BE2C (cell line): ENCODE measurements at regions not wholly inside any gene's neighbourhood (a gene's known extent, or its start where the extent isn't known, plus 50 kb on each side); places are given as distances from the start of the nearest gene placed in this dataset.
"Not testable (repeated sequence)": the region's sequence is repeated elsewhere in the genome, so short reads cannot be mapped to it uniquely, and the experiment has no call there.

Experiments
- DNase-seq: peaks from one replicate; pipeline ENCODE4 v3.0.0-alpha.2; 2020
- H3K27me3 ChIP-seq: fragments of 250-450 bp; sonication (Bioruptor Pico); 2 replicates; pipeline ENCODE4 v1.5.1; 2020; ENCODE audit warnings: mild to moderate bottlenecking
- H3K36me3 ChIP-seq: fragments of 250-450 bp; sonication (Bioruptor Pico); 2 replicates; pipeline ENCODE4 v1.5.1; 2020; ENCODE audit warnings: mild to moderate bottlenecking
- H3K4me1 ChIP-seq: fragments of 250-450 bp; sonication (Bioruptor Pico); 2 replicates; pipeline ENCODE4 v1.5.1; 2020
- H3K4me3 ChIP-seq: 2 replicates; pipeline ENCODE4 v1.5.1; 2011; ENCODE audit warnings: low read depth, low read length
- H3K9me3 ChIP-seq: fragments of 250-450 bp; sonication (Bioruptor Pico); 2 replicates; pipeline ENCODE4 v1.5.1; 2020
- CTCF ChIP-seq: IDR thresholded peaks from 2 replicates; pipeline ENCODE4 v1.5.1; 2012; ENCODE audit warnings: mild to moderate bottlenecking, low read depth, low read length

- no peak for TF ChIP-seq CTCF
- no peak overlapping the region for H3K4me3 ChIP-seq
- H3K36me3 ChIP-seq, result no peaks in the 10 kb centered on the region
- peak; percentile 39 for DNase-seq
- H3K4me1 ChIP-seq, result peaks cover 15% of the 10 kb centered on the region
- H3K9me3 ChIP-seq, result no peaks in the 10 kb centered on the region
- H3K27me3 ChIP-seq, result no peaks in the 10 kb centered on the region
These were observed 117.7 kb upstream of the CCDC90B start for GRCh38 chr11:83403691-83404389.

DNA sequence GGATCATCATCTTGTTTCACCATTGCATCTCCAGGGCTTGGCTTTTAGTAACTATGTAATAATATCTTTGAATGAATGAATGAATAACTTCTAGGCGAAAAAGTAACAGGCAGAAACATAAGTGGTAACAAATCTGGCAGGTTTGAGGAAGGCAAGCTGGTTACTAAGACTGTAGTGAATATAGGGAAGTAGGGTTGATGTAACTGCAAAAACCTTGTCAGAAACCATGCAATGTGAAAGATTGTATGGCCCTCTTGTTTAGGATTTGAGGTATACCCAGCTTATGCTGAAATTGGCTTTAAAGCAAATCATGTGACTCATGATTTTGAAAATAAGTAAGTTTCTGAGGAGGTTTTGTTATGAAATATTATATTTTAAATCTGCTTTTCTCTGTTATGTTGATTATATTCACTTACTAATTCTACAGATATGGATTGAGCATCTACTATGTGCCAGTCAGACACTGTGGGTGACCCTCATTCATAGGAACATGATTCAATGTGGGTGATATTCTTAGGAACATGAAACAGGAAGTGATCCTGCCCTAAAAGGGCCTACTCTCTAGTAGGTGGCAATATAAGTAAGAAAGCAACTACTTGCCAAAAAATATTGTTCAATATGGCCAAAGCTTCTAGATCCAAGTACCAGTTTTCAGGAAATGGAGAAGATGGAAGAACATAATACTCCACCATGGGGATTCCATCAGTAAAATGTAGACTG, 115.5 kb upstream of the CCDC90B start:
- Histone ChIP-seq H3K4me3 (no peak overlapping the region), H3K36me3 (no peaks in the 10 kb centered on the region), H3K27me3 (no peaks in the 10 kb centered on the region), H3K4me1 (peaks cover 15% of the 10 kb centered on the region), H3K9me3 (no peaks in the 10 kb centered on the region)
- DNase-seq, result no peak
- TF ChIP-seq CTCF, result no peak

- Histone ChIP-seq H3K9me3 (no peaks in the 10 kb centered on the region), H3K4me3 (no peak overlapping the region), H3K27me3 (no peaks in the 10 kb centered on the region), H3K4me1 (no peaks in the 10 kb centered on the region), H3K36me3 (no peaks in the 10 kb centered on the region)
- no peak for TF ChIP-seq CTCF
- no peak for DNase-seq
These were observed 108.2 kb upstream of the CCDC90B start for GRCh38 chr11:83394331-83394730.

DNA sequence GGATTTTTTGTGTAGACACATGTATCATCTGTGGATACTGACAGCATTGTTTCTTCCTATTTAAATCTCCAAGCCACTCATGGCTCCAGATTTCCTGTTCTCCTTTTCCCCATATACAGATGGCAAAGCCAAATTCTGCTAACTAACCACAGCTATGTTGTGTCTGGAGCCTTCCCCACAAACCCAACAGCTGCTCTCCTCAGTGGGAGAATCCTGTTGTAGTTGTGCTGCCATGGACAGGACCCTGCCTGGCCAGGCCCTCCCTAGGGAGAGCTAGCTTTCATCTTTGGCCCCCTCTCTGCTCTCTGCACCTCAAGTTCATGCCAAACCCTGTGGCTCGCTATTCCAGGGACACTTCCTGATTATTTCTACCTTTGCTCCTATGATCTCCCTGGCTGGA, 106.4 kb upstream of the CCDC90B start:
- no peak for DNase-seq
- no peaks in the 10 kb centered on the region for H3K9me3 ChIP-seq

DNA sequence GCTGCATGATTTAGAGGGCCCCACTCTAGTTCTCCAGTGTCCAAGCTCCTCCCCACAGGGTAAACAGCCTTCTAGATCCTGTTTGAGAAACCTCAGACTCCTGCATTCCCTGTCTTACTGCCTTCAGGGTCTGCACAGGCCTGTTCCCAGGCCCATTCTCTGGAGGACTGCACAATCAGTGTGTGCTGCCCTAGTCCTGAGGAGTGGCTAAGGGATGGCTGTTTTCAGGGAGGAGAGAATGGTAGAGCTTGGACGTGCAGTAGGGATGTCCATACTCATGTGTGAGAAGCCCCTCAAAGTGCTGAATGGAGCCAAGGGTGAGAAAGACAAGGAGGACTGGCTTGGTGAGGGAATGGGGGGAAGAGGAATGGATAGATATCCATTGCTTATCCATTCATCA, 103.8 kb upstream of the CCDC90B start:
- Histone ChIP-seq H3K9me3 (no peaks in the 10 kb centered on the region), H3K27me3 (no peaks in the 10 kb centered on the region), H3K36me3 (no peaks in the 10 kb centered on the region), H3K4me1 (no peaks in the 10 kb centered on the region), H3K4me3 (no peak overlapping the region)
- TF ChIP-seq CTCF, result no peak
- DNase-seq, result no peak

More for the DNA sequence above, 106.4 kb upstream of the CCDC90B start:
- Histone ChIP-seq H3K4me1 (no peaks in the 10 kb centered on the region), H3K4me3 (no peak overlapping the region), H3K36me3 (no peaks in the 10 kb centered on the region), H3K27me3 (no peaks in the 10 kb centered on the region)
- TF ChIP-seq CTCF, result no peak

- not testable (repeated sequence) for H3K27me3 ChIP-seq, H3K4me1 ChIP-seq, DNase-seq, H3K9me3 ChIP-seq, H3K36me3 ChIP-seq, H3K4me3 ChIP-seq
These were observed 97.7 kb upstream of the CCDC90B start for GRCh38 chr11:83383838-83384237.
